ENCODE measurements at regions not wholly inside any gene's neighbourhood (a gene's known extent, or its start where the extent isn't known, plus 50 kb on each side); places are given as distances from the start of the nearest gene placed in this dataset.

DNA sequence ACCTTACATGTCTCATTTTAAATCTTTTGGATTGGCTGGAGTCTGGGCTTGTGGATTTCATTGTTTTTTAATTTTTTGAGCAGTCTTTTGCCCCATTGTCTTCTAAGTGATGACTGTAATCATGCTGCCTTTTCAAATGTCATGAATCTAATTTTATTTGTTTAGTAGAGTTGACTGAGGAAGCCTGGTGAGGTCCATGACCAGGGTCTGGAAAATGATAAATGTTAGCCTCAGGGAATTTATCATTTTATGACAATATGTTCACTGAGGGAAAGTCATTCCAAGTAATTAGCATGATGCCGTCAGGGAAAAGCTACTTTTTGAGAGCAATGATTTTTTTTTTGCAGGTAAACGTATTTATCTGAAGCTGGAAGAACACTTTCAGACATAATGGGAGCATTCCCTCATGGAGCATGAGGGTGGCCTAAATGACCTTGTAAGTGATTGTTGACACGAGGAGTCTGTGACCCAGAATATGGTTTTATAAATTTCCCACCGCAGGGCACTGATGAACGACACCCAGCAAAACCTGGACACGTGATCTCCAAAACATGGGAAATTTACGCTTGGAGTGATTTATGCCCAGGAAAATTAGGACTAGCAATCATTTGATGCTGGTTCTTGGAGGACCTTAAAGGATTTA lies 155.3 kb upstream of the NABP1 start:
- no peak overlapping the region for H2AFZ ChIP-seq (ENCODE audit: low read depth, low read length)
- H4K20me1 ChIP-seq (replicated peaks; ENCODE audit: control insufficient read depth, extremely low read depth, insufficient read depth, low read length) = no peaks in the 10 kb centered on the region
- no peak overlapping the region for H3K27ac ChIP-seq (ENCODE audit: insufficient read depth, low read depth, low read length)
- POLR2A ChIA-PET = no interaction called here
- H3K27me3 ChIP-seq (ENCODE audit: control insufficient read depth in 2 of 2, insufficient read depth in 2 of 2, low read length in 2 of 2) = peaks cover 5 to 9% of the 10 kb centered on the region in 2 experiments
- H3K79me2 ChIP-seq (ENCODE audit: control insufficient read depth, insufficient read depth, low read length) = no peaks in the 10 kb centered on the region
- BruUV-seq (replicated peaks) = no TSS peak
- H3K9me3 ChIP-seq (replicated peaks; ENCODE audit: control insufficient read depth, insufficient read depth, low read length) = no peaks in the 10 kb centered on the region
- DNase-seq (ENCODE audit: low read depth, low spot score) (no peak), FAIRE-seq (no peak)
- no peaks in the 10 kb centered on the region for H3K4me1 ChIP-seq (ENCODE audit: control insufficient read depth, extremely low read depth, insufficient read depth, low read length)
- H3K9ac ChIP-seq (replicated peaks; ENCODE audit: extremely low read depth, insufficient read depth, low read length) = no peak overlapping the region
- no peak overlapping the region for H3K4me2 ChIP-seq (ENCODE audit: insufficient read depth, low read length)
- no peaks in the 10 kb centered on the region for H3K9me1 ChIP-seq (replicated peaks; ENCODE audit: control insufficient read depth, extremely low read depth, insufficient read depth, low read length)
- CTCF ChIA-PET = interaction anchor here (0.7 to 8.7 kb wide), 9 partner anchors 7 to 471 kb away, joined by 3 to 253 read pairs (median 24); no protein-coding TSS in a partner anchor
- H3K4me3 ChIP-seq (replicated peaks in 1 of 3; ENCODE audit: insufficient read depth in 1 of 3, low read depth in 1 of 3, low read length in 3 of 3) = no peak overlapping the region
- TF ChIP-seq JUN (IDR thresholded peaks at IDR 0.05; ENCODE audit: borderline replicate concordance, insufficient read depth, insufficient read length, low read depth) = no peak
- no peak for TF ChIP-seq POLR2AphosphoS5 (IDR thresholded peaks at IDR 0.05; ENCODE audit: insufficient read depth, low read depth, low read length)
- TF ChIP-seq, protein P1, sequence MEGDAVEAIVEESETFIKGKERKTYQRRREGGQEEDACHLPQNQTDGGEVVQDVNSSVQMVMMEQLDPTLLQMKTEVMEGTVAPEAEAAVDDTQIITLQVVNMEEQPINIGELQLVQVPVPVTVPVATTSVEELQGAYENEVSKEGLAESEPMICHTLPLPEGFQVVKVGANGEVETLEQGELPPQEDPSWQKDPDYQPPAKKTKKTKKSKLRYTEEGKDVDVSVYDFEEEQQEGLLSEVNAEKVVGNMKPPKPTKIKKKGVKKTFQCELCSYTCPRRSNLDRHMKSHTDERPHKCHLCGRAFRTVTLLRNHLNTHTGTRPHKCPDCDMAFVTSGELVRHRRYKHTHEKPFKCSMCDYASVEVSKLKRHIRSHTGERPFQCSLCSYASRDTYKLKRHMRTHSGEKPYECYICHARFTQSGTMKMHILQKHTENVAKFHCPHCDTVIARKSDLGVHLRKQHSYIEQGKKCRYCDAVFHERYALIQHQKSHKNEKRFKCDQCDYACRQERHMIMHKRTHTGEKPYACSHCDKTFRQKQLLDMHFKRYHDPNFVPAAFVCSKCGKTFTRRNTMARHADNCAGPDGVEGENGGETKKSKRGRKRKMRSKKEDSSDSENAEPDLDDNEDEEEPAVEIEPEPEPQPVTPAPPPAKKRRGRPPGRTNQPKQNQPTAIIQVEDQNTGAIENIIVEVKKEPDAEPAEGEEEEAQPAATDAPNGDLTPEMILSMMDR (IDR thresholded peaks at IDR 0.05; ENCODE audit: extremely low read depth in 1 of 2, insufficient read depth in 1 of 2, low read depth in 1 of 2, low read length in 2 of 2) = no peak
- TF ChIP-seq EZH2 (IDR thresholded peaks at IDR 0.05; ENCODE audit: borderline replicate concordance, low read depth, low read length, severe bottlenecking) = no peak
- TF ChIP-seq FOS (IDR thresholded peaks at IDR 0.05; ENCODE audit: borderline replicate concordance, insufficient read depth, low read length) = no peak
- no peak for TF ChIP-seq MYC (IDR thresholded peaks at IDR 0.05; ENCODE audit: low read depth, low read length)
- no peak for TF ChIP-seq MAX (IDR thresholded peaks at IDR 0.05; ENCODE audit: insufficient read depth, insufficient read length)
- no peak for TF ChIP-seq GATA2 (IDR thresholded peaks at IDR 0.05; ENCODE audit: insufficient read depth, insufficient read length, low read depth, low read length)
- no peak for TF ChIP-seq POLR2A (IDR thresholded peaks at IDR 0.05; ENCODE audit: low read depth, low read length)
- intact Hi-C loops (cut with micrococcal nuclease) = loop anchor here (5.0 kb wide), 1 partner anchor 290 kb away; no protein-coding TSS in a partner anchor
- dilution Hi-C loops (cut with MboI; ENCODE audit: extremely low pct_ligation_motif_present, low sequenced_read_pairs) = no loop called here
- H3K36me3 ChIP-seq (ENCODE audit: control insufficient read depth in 2 of 2, extremely low read depth in 1 of 2, insufficient read depth in 2 of 2, low read length in 2 of 2) = no peaks in the 10 kb centered on the region

All from endothelial cell of umbilical vein (primary cell).